ENCODE measurements at regions not wholly inside any gene's neighbourhood (a gene's known extent, or its start where the extent isn't known, plus 50 kb on each side); places are given as distances from the start of the nearest gene placed in this dataset.

GRCh38 chr20:4095639-4096038 lies 53.0 kb upstream of the SMOX start:
- DNase-seq (ENCODE audit: low read depth, low spot score) = no peak
- in situ Hi-C loops (cut with HindIII; ENCODE audit: low pct_unique_long_range_greater_than_20kb, low sequenced_read_pairs) = no loop called here

- in situ Hi-C loops (cut with HindIII; ENCODE audit: low pct_unique_long_range_greater_than_20kb, low sequenced_read_pairs) = no loop called here
Measured at GRCh38 chr20:4091490-4092479, 56.8 kb upstream of the SMOX start.

GRCh38 chr20:4090756-4091489 lies 57.7 kb upstream of the SMOX start:
- peak; percentile 46 for DNase-seq (ENCODE audit: low read depth, low spot score)
- in situ Hi-C loops (cut with HindIII; ENCODE audit: low pct_unique_long_range_greater_than_20kb, low sequenced_read_pairs) = no loop called here

More at GRCh38 chr20:4091490-4092479, 56.8 kb upstream of the SMOX start:
- DNase-seq (ENCODE audit: low read depth, low spot score) = peak; percentile 79

GRCh38 chr20:4089756-4090487 lies 58.7 kb upstream of the SMOX start:
- no peak for DNase-seq (ENCODE audit: low read depth, low spot score)
- in situ Hi-C loops (cut with HindIII; ENCODE audit: low pct_unique_long_range_greater_than_20kb, low sequenced_read_pairs) = no loop called here

GRCh38 chr20:4088766-4089165 lies 59.9 kb upstream of the SMOX start:
- DNase-seq (ENCODE audit: low read depth, low spot score) = no peak
- in situ Hi-C loops (cut with HindIII; ENCODE audit: low pct_unique_long_range_greater_than_20kb, low sequenced_read_pairs) = no loop called here

- in situ Hi-C loops (cut with HindIII; ENCODE audit: low pct_unique_long_range_greater_than_20kb, low sequenced_read_pairs) = no loop called here
- DNase-seq (ENCODE audit: low read depth, low spot score) = no peak
Measured at GRCh38 chr20:4087923-4088322, 60.7 kb upstream of the SMOX start.

GRCh38 chr20:4086771-4087687 lies 61.6 kb upstream of the SMOX start:
- in situ Hi-C loops (cut with HindIII; ENCODE audit: low pct_unique_long_range_greater_than_20kb, low sequenced_read_pairs) = no loop called here
- no peak for DNase-seq (ENCODE audit: low read depth, low spot score)

GRCh38 chr20:4084721-4085120 lies 63.9 kb upstream of the SMOX start:
- DNase-seq (ENCODE audit: low read depth, low spot score) = no peak
- in situ Hi-C loops (cut with HindIII; ENCODE audit: low pct_unique_long_range_greater_than_20kb, low sequenced_read_pairs) = no loop called here

- DNase-seq (ENCODE audit: low read depth, low spot score) = no peak
- in situ Hi-C loops (cut with HindIII; ENCODE audit: low pct_unique_long_range_greater_than_20kb, low sequenced_read_pairs) = no loop called here
Measured at GRCh38 chr20:4084096-4084495, 64.5 kb upstream of the SMOX start.

GRCh38 chr20:4083098-4083865 lies 65.3 kb upstream of the SMOX start:
- in situ Hi-C loops (cut with HindIII; ENCODE audit: low pct_unique_long_range_greater_than_20kb, low sequenced_read_pairs) = no loop called here
- peak; percentile 58 for DNase-seq (ENCODE audit: low read depth, low spot score)

- in situ Hi-C loops (cut with HindIII; ENCODE audit: low pct_unique_long_range_greater_than_20kb, low sequenced_read_pairs) = no loop called here
- peak; percentile 65 for DNase-seq (ENCODE audit: low read depth, low spot score)
Measured at GRCh38 chr20:4082406-4083097, 66.1 kb upstream of the SMOX start.

- DNase-seq (ENCODE audit: low read depth, low spot score) = no peak
Measured at GRCh38 chr20:4081421-4081820, 66.1 kb upstream of the RNF24 start.

GRCh38 chr20:4076671-4077070 lies 61.3 kb upstream of the RNF24 start:
- in situ Hi-C loops (cut with HindIII; ENCODE audit: low pct_unique_long_range_greater_than_20kb, low sequenced_read_pairs) = no loop called here
- DNase-seq (ENCODE audit: low read depth, low spot score) = peak; percentile 96

More at GRCh38 chr20:4081421-4081820, 66.1 kb upstream of the RNF24 start:
- in situ Hi-C loops (cut with HindIII; ENCODE audit: low pct_unique_long_range_greater_than_20kb, low sequenced_read_pairs) = no loop called here

- DNase-seq (ENCODE audit: low read depth, low spot score) = no peak
- in situ Hi-C loops (cut with HindIII; ENCODE audit: low pct_unique_long_range_greater_than_20kb, low sequenced_read_pairs) = no loop called here
Measured at GRCh38 chr20:4076033-4076432, 60.7 kb upstream of the RNF24 start.

GRCh38 chr20:4074877-4075455 lies 59.6 kb upstream of the RNF24 start:
- DNase-seq (ENCODE audit: low read depth, low spot score) = no peak
- in situ Hi-C loops (cut with HindIII; ENCODE audit: low pct_unique_long_range_greater_than_20kb, low sequenced_read_pairs) = no loop called here
